Body of pancreas (tissue), 4 donors: ENCODE measurements at regions not wholly inside any gene's neighbourhood (a gene's known extent, or its start where the extent isn't known, plus 50 kb on each side); places are given as distances from the start of the nearest gene placed in this dataset.

Experiments
- POLR2A ChIP-seq, 3 donors: fragments of 450-650 bp; IDR thresholded peaks; one replicate each; pipeline ENCODE4 v1.6.1; 2016; ENCODE audit warnings: antibody characterized with exemption in 3 of 3, mild to moderate bottlenecking in 2 of 3
- TF ChIP-seq, protein P1 (sequence below), 7 experiments: fragments of 450-650 bp in 4 of 7; fragments of 200-600 bp in 3 of 7; sonication (generic) in 3 of 7; IDR thresholded peaks; one replicate each; pipeline ENCODE4 v1.5.1; 2016 to 2019; ENCODE audit warnings: antibody characterized with exemption in 7 of 7

GRCh38 chr12:71269281-71269598, 111.4 kb upstream of the TSPAN8 start:
- TF ChIP-seq, protein P1, sequence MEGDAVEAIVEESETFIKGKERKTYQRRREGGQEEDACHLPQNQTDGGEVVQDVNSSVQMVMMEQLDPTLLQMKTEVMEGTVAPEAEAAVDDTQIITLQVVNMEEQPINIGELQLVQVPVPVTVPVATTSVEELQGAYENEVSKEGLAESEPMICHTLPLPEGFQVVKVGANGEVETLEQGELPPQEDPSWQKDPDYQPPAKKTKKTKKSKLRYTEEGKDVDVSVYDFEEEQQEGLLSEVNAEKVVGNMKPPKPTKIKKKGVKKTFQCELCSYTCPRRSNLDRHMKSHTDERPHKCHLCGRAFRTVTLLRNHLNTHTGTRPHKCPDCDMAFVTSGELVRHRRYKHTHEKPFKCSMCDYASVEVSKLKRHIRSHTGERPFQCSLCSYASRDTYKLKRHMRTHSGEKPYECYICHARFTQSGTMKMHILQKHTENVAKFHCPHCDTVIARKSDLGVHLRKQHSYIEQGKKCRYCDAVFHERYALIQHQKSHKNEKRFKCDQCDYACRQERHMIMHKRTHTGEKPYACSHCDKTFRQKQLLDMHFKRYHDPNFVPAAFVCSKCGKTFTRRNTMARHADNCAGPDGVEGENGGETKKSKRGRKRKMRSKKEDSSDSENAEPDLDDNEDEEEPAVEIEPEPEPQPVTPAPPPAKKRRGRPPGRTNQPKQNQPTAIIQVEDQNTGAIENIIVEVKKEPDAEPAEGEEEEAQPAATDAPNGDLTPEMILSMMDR (IDR thresholded peaks at IDR 0.05): no peak
- TF ChIP-seq POLR2A (IDR thresholded peaks at IDR 0.05): no peak
